ENCODE measurements at regions not wholly inside any gene's neighbourhood (a gene's known extent, or its start where the extent isn't known, plus 50 kb on each side); places are given as distances from the start of the nearest gene placed in this dataset.
"Not testable (repeated sequence)": the region's sequence is repeated elsewhere in the genome, so short reads cannot be mapped to it uniquely, and the experiment has no call there.

DNA sequence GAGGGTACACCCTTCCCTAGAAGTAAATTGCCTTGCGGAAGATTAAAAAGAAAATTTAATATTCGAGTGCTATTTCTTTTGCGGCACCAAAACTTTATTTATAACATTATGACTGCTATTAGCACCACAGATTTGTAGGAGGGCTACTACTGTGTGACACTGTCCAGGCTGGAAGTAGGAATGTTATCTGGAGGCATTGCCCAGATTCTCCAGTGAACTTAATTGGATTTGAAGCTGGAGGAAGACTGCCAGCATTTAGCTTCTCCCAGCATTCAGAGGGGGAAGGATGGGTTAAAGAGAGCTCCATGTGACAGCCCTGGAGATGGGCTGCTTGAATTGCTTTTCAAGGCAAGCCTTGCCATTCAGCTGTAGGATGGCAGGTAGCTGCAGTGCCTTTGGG, 107.0 kb upstream of the RBM19 start:
- Histone ChIP-seq H3K4me3 (ENCODE audit: low read length) (no peak overlapping the region), H4K20me1 (ENCODE audit: control insufficient read depth, insufficient read depth, low read depth, low read length) (no peaks in the 10 kb centered on the region), H3K27me3 (ENCODE audit: control insufficient read depth, low read length) (0 out of 2 replicates have a peak, but pooled peaks cover 3% of the 10 kb centered on the region), H3K79me2 (ENCODE audit: control insufficient read depth, low read length) (no peaks in the 10 kb centered on the region), H3K36me3 (ENCODE audit: control insufficient read depth, low read length) (no peaks in the 10 kb centered on the region), H3K9me2 (replicated peaks; ENCODE audit: control insufficient read depth, low read length) (no peaks in the 10 kb centered on the region), H3K27ac (ENCODE audit: low read depth, low read length) (no peak overlapping the region), H3K4me2 (ENCODE audit: low read length) (no peak overlapping the region), H3F3A (ENCODE audit: control insufficient read depth, insufficient read depth) (no peaks in the 10 kb centered on the region), H3K9me3 (ENCODE audit: control insufficient read depth, insufficient read depth, low read length) (no peaks in the 10 kb centered on the region), H3K4me1 (ENCODE audit: control insufficient read depth, low read length) (no peaks in the 10 kb centered on the region)
- TF ChIP-seq, protein P1, sequence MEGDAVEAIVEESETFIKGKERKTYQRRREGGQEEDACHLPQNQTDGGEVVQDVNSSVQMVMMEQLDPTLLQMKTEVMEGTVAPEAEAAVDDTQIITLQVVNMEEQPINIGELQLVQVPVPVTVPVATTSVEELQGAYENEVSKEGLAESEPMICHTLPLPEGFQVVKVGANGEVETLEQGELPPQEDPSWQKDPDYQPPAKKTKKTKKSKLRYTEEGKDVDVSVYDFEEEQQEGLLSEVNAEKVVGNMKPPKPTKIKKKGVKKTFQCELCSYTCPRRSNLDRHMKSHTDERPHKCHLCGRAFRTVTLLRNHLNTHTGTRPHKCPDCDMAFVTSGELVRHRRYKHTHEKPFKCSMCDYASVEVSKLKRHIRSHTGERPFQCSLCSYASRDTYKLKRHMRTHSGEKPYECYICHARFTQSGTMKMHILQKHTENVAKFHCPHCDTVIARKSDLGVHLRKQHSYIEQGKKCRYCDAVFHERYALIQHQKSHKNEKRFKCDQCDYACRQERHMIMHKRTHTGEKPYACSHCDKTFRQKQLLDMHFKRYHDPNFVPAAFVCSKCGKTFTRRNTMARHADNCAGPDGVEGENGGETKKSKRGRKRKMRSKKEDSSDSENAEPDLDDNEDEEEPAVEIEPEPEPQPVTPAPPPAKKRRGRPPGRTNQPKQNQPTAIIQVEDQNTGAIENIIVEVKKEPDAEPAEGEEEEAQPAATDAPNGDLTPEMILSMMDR (IDR thresholded peaks at IDR 0.05; ENCODE audit: low read depth, low read length, poor library complexity, severe bottlenecking) = no peak
- TF ChIP-seq EZH2phosphoT487 (IDR thresholded peaks at IDR 0.05; ENCODE audit: borderline replicate concordance, low read length) = no peak

DNA sequence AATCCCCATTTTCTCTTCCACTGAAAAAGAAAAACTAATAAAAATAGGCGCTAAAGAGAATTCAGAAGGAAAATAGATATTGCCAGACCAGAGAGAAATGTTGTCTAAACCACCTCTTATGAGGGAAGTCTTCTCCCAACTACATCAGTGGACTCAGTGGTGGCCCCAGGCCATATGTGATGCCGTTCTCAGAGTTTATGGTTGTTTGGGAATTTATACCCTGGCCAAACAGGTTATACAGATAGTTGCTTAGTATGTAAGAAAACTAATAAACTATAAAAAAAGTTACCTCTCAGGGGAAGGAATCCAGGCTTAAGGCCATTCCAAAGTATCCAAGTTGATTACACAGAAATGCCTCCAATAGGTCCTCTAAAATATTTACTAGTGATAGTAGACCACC, 103.4 kb upstream of the RBM19 start:
- Histone ChIP-seq H3K27me3 (ENCODE audit: control insufficient read depth, low read length) (no peaks in the 10 kb centered on the region), H3K27ac (ENCODE audit: low read depth, low read length) (no peak overlapping the region), H3K4me2 (ENCODE audit: low read length) (no peak overlapping the region), H3K9me2 (replicated peaks; ENCODE audit: control insufficient read depth, low read length) (no peaks in the 10 kb centered on the region), H3K9me3 (ENCODE audit: control insufficient read depth, insufficient read depth, low read length) (no peaks in the 10 kb centered on the region), H4K20me1 (ENCODE audit: control insufficient read depth, insufficient read depth, low read depth, low read length) (no peaks in the 10 kb centered on the region), H3K36me3 (ENCODE audit: control insufficient read depth, low read length) (no peaks in the 10 kb centered on the region), H3K4me3 (ENCODE audit: low read length) (no peak overlapping the region), H3K4me1 (ENCODE audit: control insufficient read depth, low read length) (no peaks in the 10 kb centered on the region), H3K79me2 (ENCODE audit: control insufficient read depth, low read length) (no peaks in the 10 kb centered on the region), H3F3A (ENCODE audit: control insufficient read depth, insufficient read depth) (no peaks in the 10 kb centered on the region)
- TF ChIP-seq EZH2phosphoT487 (IDR thresholded peaks at IDR 0.05; ENCODE audit: borderline replicate concordance, low read length) = no peak
- TF ChIP-seq, protein P1 (IDR thresholded peaks at IDR 0.05; ENCODE audit: low read depth, low read length, poor library complexity, severe bottlenecking) = no peak

DNA sequence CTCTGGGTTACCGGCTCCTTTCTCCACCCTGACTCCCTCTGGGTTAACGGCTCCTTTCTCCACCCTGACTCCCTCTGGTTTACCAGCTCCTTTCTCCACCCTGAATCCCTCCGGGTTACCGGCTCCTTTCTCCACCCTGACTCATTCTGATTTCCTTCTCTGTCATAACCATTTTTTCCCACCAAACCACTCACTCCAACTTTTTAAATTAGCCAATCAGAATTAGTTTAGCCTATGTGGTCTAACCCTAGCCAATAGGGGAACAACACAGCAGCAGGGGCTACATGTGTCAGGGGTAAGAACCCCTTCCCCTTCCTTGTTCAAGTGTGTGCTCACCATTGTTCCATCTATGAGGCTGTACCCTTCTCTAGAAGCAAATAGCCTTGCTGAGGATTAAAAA, 98.4 kb upstream of the RBM19 start:
- Histone ChIP-seq H3K4me3 (ENCODE audit: low read length) (no peak overlapping the region), H3K4me2 (ENCODE audit: low read length) (no peak overlapping the region), H4K20me1 (ENCODE audit: control insufficient read depth, insufficient read depth, low read depth, low read length) (no peaks in the 10 kb centered on the region), H3K27me3 (ENCODE audit: control insufficient read depth, low read length) (no peaks in the 10 kb centered on the region), H3K9me2 (replicated peaks; ENCODE audit: control insufficient read depth, low read length) (no peaks in the 10 kb centered on the region), H3K79me2 (ENCODE audit: control insufficient read depth, low read length) (no peaks in the 10 kb centered on the region), H3F3A (ENCODE audit: control insufficient read depth, insufficient read depth) (no peaks in the 10 kb centered on the region), H3K27ac (ENCODE audit: low read depth, low read length) (no peak overlapping the region), H3K9me3 (ENCODE audit: control insufficient read depth, insufficient read depth, low read length) (no peaks in the 10 kb centered on the region), H3K4me1 (ENCODE audit: control insufficient read depth, low read length) (no peaks in the 10 kb centered on the region), H3K36me3 (ENCODE audit: control insufficient read depth, low read length) (no peaks in the 10 kb centered on the region)
- TF ChIP-seq, protein P1 (IDR thresholded peaks at IDR 0.05; ENCODE audit: low read depth, low read length, poor library complexity, severe bottlenecking) = no peak
- TF ChIP-seq EZH2phosphoT487 (IDR thresholded peaks at IDR 0.05; ENCODE audit: borderline replicate concordance, low read length) = no peak

DNA sequence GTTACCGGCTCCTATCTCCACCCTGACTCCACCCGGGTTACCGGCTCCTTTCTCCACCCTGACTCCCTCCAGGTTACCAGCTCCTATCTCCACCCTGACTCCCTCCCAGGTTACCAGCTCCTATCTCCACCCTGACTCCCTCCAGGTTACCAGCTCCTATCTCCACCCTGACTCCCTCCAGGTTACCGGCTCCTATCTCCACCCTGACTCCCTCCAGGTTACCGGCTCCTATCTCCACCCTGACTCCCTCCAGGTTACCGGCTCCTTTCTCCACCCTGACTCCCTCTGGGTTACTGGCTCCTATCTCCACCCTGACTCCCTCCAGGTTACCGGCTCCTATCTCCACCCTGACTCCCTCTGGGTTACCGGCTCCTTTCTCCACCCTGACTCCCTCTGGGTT, 97.9 kb upstream of the RBM19 start:
- not testable (repeated sequence) for H4K20me1 ChIP-seq (ENCODE audit: control insufficient read depth, insufficient read depth, low read depth, low read length); H3K27me3 ChIP-seq (ENCODE audit: control insufficient read depth, low read length); H3K9me3 ChIP-seq (ENCODE audit: control insufficient read depth, insufficient read depth, low read length); H3K79me2 ChIP-seq (ENCODE audit: control insufficient read depth, low read length); H3K27ac ChIP-seq (ENCODE audit: low read depth, low read length); H3K4me1 ChIP-seq (ENCODE audit: control insufficient read depth, low read length); H3K36me3 ChIP-seq (ENCODE audit: control insufficient read depth, low read length); H3K4me3 ChIP-seq (ENCODE audit: low read length); H3K9me2 ChIP-seq (replicated peaks; ENCODE audit: control insufficient read depth, low read length); H3F3A ChIP-seq (ENCODE audit: control insufficient read depth, insufficient read depth); H3K4me2 ChIP-seq (ENCODE audit: low read length)

Data from DOHH2 (cell line).